ENCODE measurements at regions not wholly inside any gene's neighbourhood (a gene's known extent, or its start where the extent isn't known, plus 50 kb on each side); places are given as distances from the start of the nearest gene placed in this dataset.

DNA sequence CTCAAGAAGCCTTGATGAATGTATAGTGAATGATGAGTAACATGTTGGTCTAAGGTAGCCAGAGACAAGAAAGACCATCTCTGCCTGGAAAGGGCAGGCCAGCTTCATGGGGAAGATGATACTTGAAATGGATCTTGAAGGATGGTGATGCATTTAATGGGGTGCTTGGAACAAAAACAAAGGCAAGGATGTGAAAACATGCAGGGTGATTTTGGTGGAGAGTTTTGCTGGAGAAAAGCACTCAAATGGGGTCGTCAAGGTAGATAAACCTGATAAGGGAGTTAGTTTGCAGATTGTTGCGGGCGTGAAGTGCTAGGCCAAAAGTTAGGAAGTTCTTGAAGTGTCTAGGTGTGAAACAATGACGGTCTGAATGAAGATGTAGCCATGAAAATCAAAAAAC is 205.4 kb downstream of the HLX start:
- TF ChIP-seq POLR2A (IDR thresholded peaks at IDR 0.05; ENCODE audit: low read depth, low read length): no peak
- no peak for FAIRE-seq
- no peak for DNase-seq (ENCODE audit: insufficient read length, low spot score)

DNA sequence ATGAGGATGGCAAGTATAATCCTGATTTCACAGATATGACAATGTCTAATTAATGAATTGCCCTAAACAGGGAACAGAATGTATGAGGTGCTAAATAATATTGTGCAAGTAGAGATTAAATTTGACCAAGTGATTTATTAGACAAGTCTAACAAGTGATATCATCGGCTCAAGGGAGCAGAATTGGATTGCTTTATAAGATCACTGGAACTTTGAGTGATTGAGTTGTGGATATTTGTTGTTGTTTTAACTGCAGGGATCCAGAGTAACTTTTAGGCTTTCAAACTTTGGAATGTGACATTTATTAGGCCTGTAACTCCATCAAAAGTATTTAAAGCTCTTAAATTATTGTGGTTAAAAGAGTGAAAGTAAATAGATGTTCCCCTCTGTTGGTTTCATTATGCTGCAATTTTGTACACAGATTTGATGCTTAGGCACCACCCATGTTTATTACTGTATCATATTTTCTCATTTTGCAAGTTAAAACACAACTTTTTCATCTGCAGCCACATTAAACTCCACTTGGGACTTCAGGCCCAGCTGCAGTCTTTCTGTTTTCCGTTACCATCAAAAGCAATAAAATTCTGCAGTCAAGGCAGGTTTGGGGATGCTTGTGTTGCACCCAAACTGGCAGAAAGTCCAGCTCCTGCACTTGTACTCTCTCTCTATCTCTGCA is 206.6 kb downstream of the HLX start:
- TF ChIP-seq POLR2A (IDR thresholded peaks at IDR 0.05; ENCODE audit: low read depth, low read length): no peak
- DNase-seq (ENCODE audit: insufficient read length, low spot score) (no peak), FAIRE-seq (peak; percentile 27)

DNA sequence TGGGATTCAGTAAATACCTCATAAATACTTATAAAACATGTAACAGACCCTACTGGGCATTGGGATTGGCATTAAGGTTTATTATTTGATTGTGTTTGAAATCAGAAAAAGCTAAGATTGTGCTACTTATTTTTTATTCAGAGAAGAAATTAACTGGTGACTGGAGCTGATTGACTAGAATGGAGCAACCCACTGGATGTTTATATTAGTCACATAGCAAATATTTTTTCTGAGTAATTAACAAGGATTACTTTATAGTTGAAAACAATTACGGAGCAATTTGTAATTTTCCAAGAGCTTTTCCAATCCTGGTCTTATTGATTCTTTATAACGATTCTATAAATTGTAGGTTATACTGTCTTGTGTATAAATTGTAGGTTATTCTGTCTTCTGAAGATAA is 208.7 kb downstream of the HLX start:
- FAIRE-seq: no peak

DNA sequence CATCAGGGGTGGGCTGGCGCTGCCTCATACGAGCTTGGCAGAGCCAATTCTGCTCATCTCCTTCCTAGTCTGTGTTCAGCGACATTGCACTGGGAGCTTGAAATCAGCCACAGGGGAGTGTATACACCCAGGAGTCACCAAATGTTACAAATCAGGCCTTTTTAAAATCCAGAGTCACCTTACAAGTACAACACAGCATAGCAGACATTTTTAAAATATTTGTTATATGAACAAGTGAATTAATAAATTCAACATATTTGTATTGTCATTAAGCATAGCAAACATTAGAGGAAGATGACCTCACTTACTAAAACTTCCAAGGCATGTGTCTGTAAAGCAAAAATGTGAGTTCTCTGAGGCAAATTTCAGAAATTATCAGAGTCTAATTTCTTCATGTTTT is 210.0 kb downstream of the HLX start:
- TF ChIP-seq POLR2A (IDR thresholded peaks at IDR 0.05; ENCODE audit: low read depth, low read length): no peak
- FAIRE-seq: no peak
- no peak for DNase-seq (ENCODE audit: insufficient read length, low spot score)

More for the DNA sequence above, 208.7 kb downstream of the HLX start:
- DNase-seq (ENCODE audit: insufficient read length, low spot score): no peak
- TF ChIP-seq POLR2A (IDR thresholded peaks at IDR 0.05; ENCODE audit: low read depth, low read length): no peak

DNA sequence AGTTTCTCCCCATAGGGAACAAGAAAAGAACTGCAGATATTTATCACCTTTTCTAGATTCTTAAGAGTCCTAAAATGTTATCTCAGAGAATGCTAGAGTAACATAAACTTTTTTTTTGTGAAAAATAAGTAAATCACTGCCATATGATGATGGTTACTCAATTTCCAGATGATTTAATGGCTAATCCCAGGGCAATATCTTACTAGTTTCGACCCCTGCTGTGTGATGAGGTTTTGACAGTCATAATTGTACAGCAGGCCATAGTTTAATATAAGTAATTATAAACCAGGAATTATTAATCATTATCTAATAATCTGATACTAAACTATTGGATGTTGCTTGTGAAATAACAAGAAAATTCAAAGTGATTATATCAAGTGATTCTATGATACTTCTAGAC is 210.6 kb downstream of the HLX start:
- no peak for DNase-seq (ENCODE audit: insufficient read length, low spot score)
- no peak for FAIRE-seq
- no peak for TF ChIP-seq POLR2A (IDR thresholded peaks at IDR 0.05; ENCODE audit: low read depth, low read length)

DNA sequence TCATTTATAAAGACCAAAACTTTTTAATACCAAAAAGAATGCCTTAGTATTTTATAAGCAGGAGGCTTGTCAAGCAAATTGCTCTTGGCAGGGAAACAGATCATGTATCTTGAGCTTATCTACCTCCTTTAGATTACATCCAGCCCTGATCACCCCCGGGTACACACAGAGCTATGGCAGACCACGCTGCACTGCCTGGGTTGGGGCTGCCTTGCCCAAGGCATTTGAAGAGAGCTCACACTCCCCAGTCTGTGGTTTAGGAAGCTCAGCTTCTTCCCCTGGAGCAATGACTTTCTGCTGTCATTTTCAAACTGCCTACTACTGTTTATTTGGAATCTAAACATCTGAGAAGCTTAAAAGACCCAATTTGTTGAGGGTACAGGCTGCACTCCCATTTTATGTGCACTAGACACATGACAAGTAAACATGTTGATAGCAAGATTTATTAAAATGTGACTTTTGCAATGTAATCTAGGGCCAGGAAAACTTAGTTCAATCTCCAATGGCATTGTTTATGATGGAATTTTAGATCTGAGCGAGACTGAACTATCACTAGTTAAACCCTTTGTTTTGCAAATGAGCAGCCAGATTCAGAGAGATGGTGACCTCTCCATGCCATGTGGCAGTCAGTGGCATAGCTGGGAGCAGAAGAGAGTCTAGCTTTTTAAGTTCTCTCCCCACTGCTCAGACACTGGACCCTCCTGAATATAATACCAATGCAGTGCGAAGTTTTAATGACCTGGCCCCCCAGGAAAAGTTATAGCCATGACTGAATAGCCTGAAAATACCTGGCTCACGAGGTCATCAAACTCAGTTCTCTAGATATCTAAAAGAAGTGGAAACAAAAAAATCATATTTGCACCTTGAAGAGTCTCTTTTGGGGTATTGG is 214.9 kb downstream of the HLX start:
- no peak for DNase-seq (ENCODE audit: insufficient read length, low spot score)
- FAIRE-seq: no peak
- TF ChIP-seq POLR2A (IDR thresholded peaks at IDR 0.05; ENCODE audit: low read depth, low read length): no peak

DNA sequence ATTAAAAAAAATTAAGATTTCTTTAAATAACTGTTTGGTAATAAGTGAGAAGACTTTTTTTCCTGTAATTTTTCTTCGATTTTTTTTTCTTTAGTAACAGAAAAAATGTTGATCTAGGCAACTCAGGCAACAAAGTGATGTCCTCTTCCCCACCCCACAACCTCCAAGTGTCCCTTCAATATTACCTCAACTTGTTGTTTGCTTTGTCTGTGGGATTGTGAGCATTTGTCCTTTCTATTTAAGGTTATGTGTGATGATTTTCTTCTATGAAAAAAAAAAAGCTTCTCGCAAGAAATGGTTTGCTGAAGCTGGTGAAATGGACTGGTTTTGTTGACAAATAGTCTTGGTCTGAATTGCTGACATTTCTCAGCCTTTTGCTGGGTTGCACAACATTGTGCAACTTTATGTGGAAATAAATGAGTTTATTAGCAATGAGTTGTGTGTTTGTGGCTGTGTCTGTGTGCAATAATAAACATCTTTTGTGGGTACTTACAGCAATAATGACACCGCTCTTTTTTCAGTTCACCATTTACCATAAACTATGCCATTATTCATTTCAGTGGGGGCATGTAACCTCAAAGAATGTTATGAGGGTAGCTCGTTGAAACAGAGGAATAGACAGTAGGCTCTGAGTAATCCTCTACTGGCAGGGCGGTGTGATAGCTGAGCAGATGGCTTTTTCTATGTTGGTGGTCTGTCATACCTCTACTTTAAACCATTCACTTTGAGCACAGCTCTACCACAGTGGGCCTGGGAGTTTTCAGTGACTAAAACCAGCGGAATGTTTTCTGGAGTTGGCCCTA is 218.4 kb downstream of the HLX start:
- no peak for TF ChIP-seq POLR2A (IDR thresholded peaks at IDR 0.05; ENCODE audit: low read depth, low read length)
- peak; percentile 38 for FAIRE-seq
- DNase-seq (ENCODE audit: insufficient read length, low spot score): no peak

DNA sequence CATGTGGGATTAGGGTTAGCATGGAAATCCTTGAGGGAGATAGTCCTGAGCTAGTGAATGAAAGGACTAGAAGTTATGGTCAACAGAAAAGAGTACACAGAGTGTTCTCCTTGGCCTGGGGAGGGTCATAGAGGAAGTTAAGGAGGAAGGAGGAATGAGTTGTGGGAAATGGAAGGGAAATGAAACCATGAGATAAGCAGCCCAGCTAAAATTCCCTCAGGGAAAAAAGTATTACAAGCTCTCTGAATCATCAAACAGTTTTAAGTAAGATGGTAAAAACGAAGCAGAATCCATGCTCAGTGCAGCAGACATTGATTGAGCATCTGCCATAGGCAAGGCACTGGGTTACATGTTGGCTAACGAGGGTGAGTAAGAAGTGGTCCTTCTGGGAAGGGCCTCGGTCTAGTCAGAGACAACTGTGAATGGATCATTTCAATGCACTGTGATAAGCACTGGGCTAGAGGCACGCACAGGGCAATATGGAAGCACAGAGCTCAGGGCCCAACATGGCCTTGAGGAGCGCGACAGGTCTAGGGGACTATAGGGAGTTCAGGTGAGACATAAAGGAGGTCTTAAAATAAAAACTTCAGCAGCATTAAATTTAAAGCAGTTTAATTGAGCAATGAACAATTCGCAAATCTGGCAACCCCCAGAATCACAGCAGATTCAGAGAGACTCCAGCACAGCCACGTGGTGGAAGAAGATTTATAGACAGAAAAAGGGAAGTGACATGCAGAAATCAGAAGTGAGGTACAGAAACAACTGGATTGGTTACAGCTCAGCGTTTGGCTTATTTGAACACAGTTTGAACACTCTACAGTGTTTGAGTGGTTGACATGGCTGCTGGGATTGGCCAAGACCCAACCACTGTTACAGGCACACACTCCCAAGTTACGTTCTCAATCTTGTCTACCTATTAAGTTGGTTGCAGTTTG is 219.5 kb downstream of the HLX start:
- no peak for DNase-seq (ENCODE audit: insufficient read length, low spot score)
- no peak for FAIRE-seq

DNA sequence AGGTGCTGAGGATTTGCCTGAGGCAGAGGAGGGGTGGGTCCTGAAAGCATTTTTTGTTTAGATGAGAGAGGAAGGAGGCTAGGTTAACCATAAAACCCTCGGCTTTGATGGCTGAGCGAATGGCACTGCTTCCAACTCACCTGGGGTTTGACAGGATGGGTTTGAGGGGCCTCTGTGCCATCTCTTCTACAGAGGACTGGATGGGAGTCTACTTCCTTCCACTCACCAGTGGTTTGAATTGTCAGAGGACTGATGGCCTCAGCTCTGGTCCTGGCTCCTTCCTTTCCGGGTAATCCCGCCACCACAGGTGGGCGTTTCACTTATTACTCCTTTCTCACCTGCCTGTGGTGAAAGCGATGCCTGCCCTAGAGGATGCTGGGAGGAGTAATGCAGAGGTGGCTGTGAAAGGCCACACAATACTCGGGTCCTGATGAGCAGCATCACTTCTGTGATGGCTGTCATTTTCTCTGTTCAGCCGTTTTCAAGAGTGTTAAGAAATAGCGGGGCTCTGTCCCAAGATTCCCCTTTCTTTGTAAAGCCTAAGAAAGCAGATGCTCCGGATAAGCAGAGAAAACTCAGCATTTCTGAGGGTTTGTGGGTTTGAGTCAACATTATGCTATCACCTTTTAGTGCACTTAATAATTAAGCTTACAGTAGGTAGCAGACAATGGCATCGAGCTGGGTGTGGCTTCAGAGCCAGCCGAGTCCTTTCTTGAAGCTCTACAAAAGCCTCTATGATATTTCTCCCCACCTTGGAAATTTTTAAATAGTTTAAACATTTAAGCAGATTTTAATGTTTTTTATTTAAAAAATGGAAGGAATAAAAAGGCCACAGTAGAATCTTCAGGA is 220.7 kb downstream of the HLX start:
- FAIRE-seq (no peak), DNase-seq (ENCODE audit: insufficient read length, low spot score) (no peak)
- no peak for TF ChIP-seq POLR2A (IDR thresholded peaks at IDR 0.05; ENCODE audit: low read depth, low read length)

More for the DNA sequence above, 219.5 kb downstream of the HLX start:
- TF ChIP-seq POLR2A (IDR thresholded peaks at IDR 0.05; ENCODE audit: low read depth, low read length): no peak

DNA sequence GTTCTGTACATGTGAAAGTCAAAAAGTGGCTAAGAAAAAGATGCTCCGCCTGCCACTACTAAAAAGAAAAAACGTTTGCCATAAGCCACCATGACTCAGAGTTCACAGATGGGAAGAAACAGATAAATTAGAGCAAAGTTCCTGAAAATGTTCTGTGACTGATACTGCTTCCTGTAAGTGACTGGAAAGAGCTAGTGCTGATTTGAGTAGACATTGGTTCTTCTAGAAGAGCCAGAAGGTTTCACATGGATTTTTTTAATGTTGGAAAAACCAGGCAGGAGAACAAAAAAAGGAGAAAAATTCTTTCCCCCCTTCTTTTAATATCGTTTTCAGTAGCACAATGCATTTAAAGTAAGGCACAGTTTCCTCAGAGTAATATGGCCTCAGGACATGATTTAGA is 221.4 kb downstream of the HLX start:
- no peak for DNase-seq (ENCODE audit: insufficient read length, low spot score)

DNA sequence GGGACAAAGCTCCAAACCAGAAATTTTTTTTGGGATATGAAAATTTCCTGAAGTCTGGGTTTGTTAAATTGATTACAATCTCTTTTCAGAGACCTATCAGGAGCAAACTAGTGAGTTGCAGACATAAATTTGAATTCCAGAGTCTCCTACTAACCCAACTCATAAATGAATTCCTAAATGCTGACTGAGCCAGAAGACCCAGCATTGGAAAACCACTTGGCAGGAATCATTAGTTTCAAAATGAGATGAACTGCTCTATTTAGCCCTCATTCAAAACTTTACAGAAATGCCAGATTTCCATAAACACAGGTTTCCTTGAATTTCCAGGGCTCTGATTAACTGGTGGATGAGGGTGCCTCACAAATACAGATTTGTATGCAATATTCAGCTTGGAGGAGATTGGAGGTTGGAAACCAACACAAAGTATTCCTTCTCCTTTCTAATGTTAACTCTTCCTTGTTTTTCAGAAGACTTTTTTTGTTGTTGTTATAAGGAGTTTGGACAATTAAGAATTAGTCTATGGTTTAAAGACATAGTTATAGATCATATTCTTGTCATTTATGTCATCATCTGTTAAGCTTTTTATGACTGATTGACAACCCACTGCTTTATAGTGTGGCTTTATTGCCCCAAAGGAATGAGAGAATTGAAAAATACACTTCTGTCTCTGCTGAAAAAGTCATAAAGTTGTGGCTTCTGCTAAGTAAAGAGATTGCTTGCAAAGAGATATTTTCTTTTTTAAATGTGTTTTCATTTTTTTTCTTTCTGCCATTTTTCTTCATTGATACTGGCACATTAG is 222.8 kb downstream of the HLX start:
- TF ChIP-seq POLR2A (IDR thresholded peaks at IDR 0.05; ENCODE audit: low read depth, low read length): no peak
- FAIRE-seq (no peak), DNase-seq (ENCODE audit: insufficient read length, low spot score) (no peak)

More for the DNA sequence above, 221.4 kb downstream of the HLX start:
- no peak for TF ChIP-seq POLR2A (IDR thresholded peaks at IDR 0.05; ENCODE audit: low read depth, low read length)
- FAIRE-seq: no peak

DNA sequence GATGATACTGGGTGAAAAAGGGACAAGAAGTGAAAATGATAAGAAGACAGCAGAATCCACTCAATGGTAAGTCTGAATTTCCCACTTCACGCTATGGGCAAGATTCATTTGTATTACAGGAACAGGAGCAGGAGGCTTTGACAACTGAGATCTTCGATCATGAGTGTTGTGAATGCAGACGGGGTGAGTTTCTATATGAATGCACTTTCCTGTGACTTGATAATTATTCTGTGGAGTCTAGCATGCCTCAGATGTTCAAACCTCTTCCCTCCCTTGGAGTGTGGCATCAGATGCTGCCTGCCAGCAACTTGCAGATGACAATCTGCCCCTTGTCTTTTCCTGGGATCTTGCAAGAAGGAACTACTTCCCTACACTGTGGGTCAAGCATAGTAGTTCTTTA is 225.4 kb downstream of the HLX start:
- FAIRE-seq (no peak), DNase-seq (ENCODE audit: insufficient read length, low spot score) (no peak)
- no peak for TF ChIP-seq POLR2A (IDR thresholded peaks at IDR 0.05; ENCODE audit: low read depth, low read length)

Data from H54 (cell line).